HCT116 (cell line): ENCODE measurements at regions not wholly inside any gene's neighbourhood (a gene's known extent, or its start where the extent isn't known, plus 50 kb on each side); places are given as distances from the start of the nearest gene placed in this dataset.

ENCODE experiments used
- ATAC-seq: fragments of 200-7000 bp; cut with Tn5 transposase; 2 replicates; pipeline ENCODE4 v1.9.1; 2020; ENCODE audit warnings: mild to moderate bottlenecking, moderate library complexity
- BruUV-seq: library from RNA; stranded (reverse); fragments of 400-500 nt; replicated peaks from 2 replicates; lab custom pipeline; 2021; lab: Mats Ljungman, UMichigan
- CTCF ChIA-PET: fragments of 300-600 bp; sonication (Branson Sonifier 250); formaldehyde crosslinking; loops from one replicate; lab custom pipeline; 2021; ENCODE audit warnings: antibody characterized with exemption; lab: Charles Lee
- POLR2A ChIA-PET: fragments of 300-600, 350-600 bp; sonication (Branson Sonifier 250); formaldehyde crosslinking; loops from one replicate; lab custom pipeline; 2021; ENCODE audit warnings: antibody characterized with exemption; lab: Charles Lee
- RAD21 ChIA-PET, 2 experiments: fragments of 300-600 bp; sonication (Branson Sonifier 250); formaldehyde crosslinking; loops; one replicate each; lab custom pipeline; 2023; ENCODE audit warnings: low total read pairs in 2 of 2; ENCODE audit not compliant: uncharacterized antibody in 2 of 2, unreplicated experiment in 2 of 2, low non-redundant PET in 1 of 2; lab: Charles Lee
- DNase-seq: peaks from one replicate; pipeline ENCODE4 v3.0.0-alpha.2; 2010; ENCODE audit warnings: low read depth, low spot score
- H2AFZ ChIP-seq: fragments of 200-600 bp; shearing (Covaris generic), sonication (generic); 2 replicates; pipeline ENCODE4 v1.6.1; 2017; ENCODE audit warnings: low read depth, mixed run types, mixed read lengths, antibody characterized with exemption, low read length; ENCODE audit not compliant: poor library complexity, severe bottlenecking
- H3K27ac ChIP-seq: 2 replicates; pipeline ENCODE4 v1.5.1; 2012; ENCODE audit warnings: low read depth, low read length
- H3K27me3 ChIP-seq: fragments of 200-600 bp; sonication (generic); 2 replicates; pipeline ENCODE4 v1.6.1; 2016; ENCODE audit warnings: mixed run types, low read length, mixed read lengths; ENCODE audit not compliant: insufficient read depth
- H3K36me3 ChIP-seq, 2 experiments: fragments of 200-500 bp in 1 of 2; fragments of 200-600 bp in 1 of 2; sonication (Bioruptor generic) in 1 of 2; sonication (generic) in 1 of 2; 2 replicates each; pipeline versions ENCODE4 v1.5.1 to v1.6.1; 2014 to 2016; ENCODE audit warnings: low read length in 2 of 2, inconsistent platforms in 1 of 2, mixed read lengths in 1 of 2, mixed run types in 1 of 2; ENCODE audit not compliant: insufficient read depth in 2 of 2, control insufficient read depth in 1 of 2
- H3K4me1 ChIP-seq, 2 experiments: fragments of 200-600 bp in 1 of 2; sonication (generic) in 1 of 2; 2 replicates each; pipeline versions ENCODE4 v1.5.1 to v1.6.1; 2012 to 2017; ENCODE audit warnings: low read length in 2 of 2, inconsistent platforms in 1 of 2, mild to moderate bottlenecking in 1 of 2, mixed read lengths in 1 of 2, mixed run types in 1 of 2, moderate library complexity in 1 of 2; ENCODE audit not compliant: insufficient read depth in 2 of 2, control insufficient read depth in 1 of 2
- H3K4me2 ChIP-seq: fragments of 200-600 bp; sonication (generic); 2 replicates; pipeline ENCODE4 v1.6.1; 2017; ENCODE audit warnings: mixed run types, low read length, mixed read lengths
- H3K4me3 ChIP-seq, 2 experiments: fragments of 200-600 bp in 1 of 2; sonication (generic) in 1 of 2; replicated peaks in 1 of 2; 2 replicates each; pipeline ENCODE4 v1.5.1; 2011 to 2016; ENCODE audit warnings: low read length in 2 of 2, control low read depth in 1 of 2, low read depth in 1 of 2, mild to moderate bottlenecking in 1 of 2, mixed read lengths in 1 of 2, mixed run types in 1 of 2
- H3K79me2 ChIP-seq: fragments of 200-600 bp; sonication (generic); 2 replicates; pipeline ENCODE4 v1.6.1; 2017; ENCODE audit warnings: mild to moderate bottlenecking, mixed run types, low read length, moderate library complexity, mixed read lengths; ENCODE audit not compliant: insufficient read depth
- H3K9ac ChIP-seq: fragments of 200-600 bp; sonication (generic); 2 replicates; pipeline ENCODE4 v1.6.1; 2016; ENCODE audit warnings: low read length, mixed read lengths
- H3K9me2 ChIP-seq: fragments of 200-600 bp; sonication (generic), shearing (Covaris generic); 2 replicates; pipeline ENCODE4 v1.6.1; 2017; ENCODE audit warnings: mixed run types, mild to moderate bottlenecking, moderate library complexity; ENCODE audit not compliant: insufficient read depth
- H3K9me3 ChIP-seq, 2 experiments: fragments of 200-500 bp in 1 of 2; fragments of 200-600 bp in 1 of 2; sonication (Bioruptor generic) in 1 of 2; sonication (generic) in 1 of 2; 2 replicates each; pipeline ENCODE4 v1.6.1; 2014 to 2017; ENCODE audit warnings: low read length in 2 of 2, mixed read lengths in 2 of 2, inconsistent platforms in 1 of 2, low read depth in 1 of 2, mild to moderate bottlenecking in 1 of 2, mixed run types in 1 of 2, moderate library complexity in 1 of 2; ENCODE audit not compliant: control insufficient read depth in 1 of 2, insufficient read depth in 1 of 2
- H4K20me1 ChIP-seq: fragments of 200-600 bp; sonication (generic), shearing (Covaris generic); 2 replicates; pipeline ENCODE4 v1.6.1; 2017; ENCODE audit warnings: mixed run types, mild to moderate bottlenecking, moderate library complexity; ENCODE audit not compliant: insufficient read depth
- CEBPB ChIP-seq: IDR thresholded peaks from 2 replicates; pipeline ENCODE4 v1.6.1; 2012; ENCODE audit warnings: low read depth
- EGR1 ChIP-seq: IDR thresholded peaks from 2 replicates; pipeline ENCODE4 v1.6.1; 2012; ENCODE audit warnings: low read depth
- ELF1 ChIP-seq: IDR thresholded peaks from 2 replicates; pipeline ENCODE4 v1.6.1; 2012; ENCODE audit warnings: low read depth, borderline replicate concordance
- FOSL1 ChIP-seq: IDR thresholded peaks from 2 replicates; pipeline ENCODE4 v1.6.1; 2012; ENCODE audit warnings: low read depth
- POLR2AphosphoS5 ChIP-seq: IDR thresholded peaks from 2 replicates; pipeline ENCODE4 v1.6.1; 2011; ENCODE audit warnings: mild to moderate bottlenecking, low read depth, low read length, moderate library complexity
- REST ChIP-seq: IDR thresholded peaks from 2 replicates; pipeline ENCODE4 v1.6.1; 2012; ENCODE audit warnings: low read depth
- SP1 ChIP-seq: IDR thresholded peaks from 2 replicates; pipeline ENCODE4 v1.6.1; 2012; ENCODE audit warnings: low read depth
- TCF7L2 ChIP-seq: IDR thresholded peaks from 2 replicates; pipeline ENCODE4 v1.7.0; 2011; ENCODE audit warnings: borderline replicate concordance, inconsistent platforms; ENCODE audit not compliant: insufficient read depth, insufficient read length; ENCODE audit errors: extremely low read depth
- intact Hi-C: fragments of 100-400 bp; cut with micrococcal nuclease; formaldehyde crosslinking; loops from 2 replicates; pipeline ENCODE4 v1.10.0; 2022
- TF ChIP-seq, protein P1 (sequence below): IDR thresholded peaks from 2 replicates; pipeline ENCODE4 v1.6.1; 2012
- TF ChIP-seq, protein P2 (sequence below): IDR thresholded peaks from 2 replicates; pipeline ENCODE4 v1.6.1; 2011; ENCODE audit warnings: mild to moderate bottlenecking, low read length, moderate library complexity; ENCODE audit not compliant: insufficient replicate concordance; ENCODE audit errors: extremely low read depth

GRCh38 chr13:47846886-47847285 is 154.2 kb downstream of the SUCLA2 start:
- no TSS peak for BruUV-seq

More at GRCh38 chr13:47846886-47847285, 154.2 kb downstream of the SUCLA2 start:
- ChIA-PET POLR2A (no interaction called here), RAD21 (no interaction called here), CTCF (no interaction called here)
- no peaks in the 10 kb centered on the region for H3K9me3 ChIP-seq
- no peak overlapping the region for H3K9ac ChIP-seq
- H3K27me3 ChIP-seq: no peaks in the 10 kb centered on the region
- no peaks in the 10 kb centered on the region for H3K36me3 ChIP-seq
- no peaks in the 10 kb centered on the region; the same call in 1 of the 2 replicates for H3K9me2 ChIP-seq
- ATAC-seq: no peak
- no peak for DNase-seq
- TF ChIP-seq EGR1: no peak
- TF ChIP-seq ELF1: no peak
- no peak for TF ChIP-seq REST
- TF ChIP-seq CEBPB: no peak
- TF ChIP-seq SP1: no peak
- TF ChIP-seq, protein P1, sequence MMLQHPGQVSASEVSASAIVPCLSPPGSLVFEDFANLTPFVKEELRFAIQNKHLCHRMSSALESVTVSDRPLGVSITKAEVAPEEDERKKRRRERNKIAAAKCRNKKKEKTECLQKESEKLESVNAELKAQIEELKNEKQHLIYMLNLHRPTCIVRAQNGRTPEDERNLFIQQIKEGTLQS: no peak
- TF ChIP-seq, protein P2, sequence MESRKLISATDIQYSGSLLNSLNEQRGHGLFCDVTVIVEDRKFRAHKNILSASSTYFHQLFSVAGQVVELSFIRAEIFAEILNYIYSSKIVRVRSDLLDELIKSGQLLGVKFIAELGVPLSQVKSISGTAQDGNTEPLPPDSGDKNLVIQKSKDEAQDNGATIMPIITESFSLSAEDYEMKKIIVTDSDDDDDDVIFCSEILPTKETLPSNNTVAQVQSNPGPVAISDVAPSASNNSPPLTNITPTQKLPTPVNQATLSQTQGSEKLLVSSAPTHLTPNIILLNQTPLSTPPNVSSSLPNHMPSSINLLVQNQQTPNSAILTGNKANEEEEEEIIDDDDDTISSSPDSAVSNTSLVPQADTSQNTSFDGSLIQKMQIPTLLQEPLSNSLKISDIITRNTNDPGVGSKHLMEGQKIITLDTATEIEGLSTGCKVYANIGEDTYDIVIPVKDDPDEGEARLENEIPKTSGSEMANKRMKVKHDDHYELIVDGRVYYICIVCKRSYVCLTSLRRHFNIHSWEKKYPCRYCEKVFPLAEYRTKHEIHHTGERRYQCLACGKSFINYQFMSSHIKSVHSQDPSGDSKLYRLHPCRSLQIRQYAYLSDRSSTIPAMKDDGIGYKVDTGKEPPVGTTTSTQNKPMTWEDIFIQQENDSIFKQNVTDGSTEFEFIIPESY: no peak
- no peak for TF ChIP-seq FOSL1
- TF ChIP-seq POLR2AphosphoS5: no peak
- no peak for TF ChIP-seq TCF7L2
- no peaks in the 10 kb centered on the region for H3K4me1 ChIP-seq
- no peaks in the 10 kb centered on the region for H3K79me2 ChIP-seq
- no peak overlapping the region for H3K27ac ChIP-seq
- no peaks in the 10 kb centered on the region for H4K20me1 ChIP-seq
- H2AFZ ChIP-seq: no peak overlapping the region
- intact Hi-C loops: no loop called here
- no peak overlapping the region for H3K4me2 ChIP-seq
- H3K4me3 ChIP-seq: no peak overlapping the region
